HG03565 (cell line): ENCODE measurements at regions not wholly inside any gene's neighbourhood (a gene's known extent, or its start where the extent isn't known, plus 50 kb on each side); places are given as distances from the start of the nearest gene placed in this dataset.
"Not testable (repeated sequence)": the region's sequence is repeated elsewhere in the genome, so short reads cannot be mapped to it uniquely, and the experiment has no call there.

Experiments
- ATAC-seq: cut with Tn5 transposase; IDR thresholded peaks from one replicate; pipeline ENCODE4 v1.9.1; 2021; ENCODE audit warnings: mild to moderate bottlenecking, moderate library complexity; ENCODE audit not compliant: unreplicated experiment

- ATAC-seq, result no peak
Measured at GRCh38 chr6:870096-870495, 177.2 kb upstream of the EXOC2 start.

DNA sequence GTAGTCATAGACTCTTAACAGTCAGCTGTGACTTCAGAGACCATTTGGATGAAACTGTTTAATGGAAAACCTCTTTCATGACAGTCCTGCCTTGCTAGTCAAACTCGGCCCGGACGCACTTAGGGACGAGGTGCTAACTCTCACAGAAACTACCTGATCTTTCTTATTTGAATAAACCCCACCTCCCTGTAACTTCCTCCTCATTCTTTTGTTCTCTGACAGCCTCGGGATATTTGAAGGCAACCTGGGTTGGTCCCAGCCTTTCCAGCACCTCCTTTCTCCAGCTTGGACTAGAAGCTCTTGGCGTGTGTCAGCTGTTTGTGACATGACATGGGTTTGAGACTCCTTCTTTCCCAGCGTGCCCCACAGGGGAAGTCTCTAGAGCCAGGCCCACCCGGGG is 175.3 kb upstream of the EXOC2 start:
- ATAC-seq, result no peak

- ATAC-seq, result no peak
Measured at GRCh38 chr6:867378-867777, 174.4 kb upstream of the EXOC2 start.

DNA sequence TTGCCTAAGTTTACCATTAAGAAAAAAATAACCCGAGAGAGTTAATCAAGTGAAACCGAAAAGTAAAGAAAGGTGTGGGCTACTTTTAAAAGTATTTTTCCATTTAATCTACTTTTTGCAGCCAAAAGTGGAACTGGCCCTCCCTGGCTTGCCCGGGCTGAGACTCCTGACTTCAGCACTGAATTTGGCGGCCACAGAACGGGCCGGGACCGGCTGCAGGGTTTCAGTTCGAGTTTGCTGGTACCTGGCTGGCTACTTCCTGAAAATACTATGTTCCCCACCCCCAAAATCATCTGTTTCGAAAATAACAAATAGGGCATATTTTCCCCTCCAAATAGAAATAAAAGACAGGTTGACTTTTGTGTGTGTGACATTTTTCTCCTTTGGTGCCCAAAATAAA is 173.4 kb upstream of the EXOC2 start:
- no peak for ATAC-seq

- ATAC-seq, result no peak
Measured at GRCh38 chr6:865846-866245, 172.9 kb upstream of the EXOC2 start.

GRCh38 chr6:863831-864230 is 170.9 kb upstream of the EXOC2 start:
- ATAC-seq, result no peak

GRCh38 chr6:863127-863526 is 170.2 kb upstream of the EXOC2 start:
- ATAC-seq, result not testable (repeated sequence)

- no peak for ATAC-seq
Measured at GRCh38 chr6:859936-860335, 167.0 kb upstream of the EXOC2 start.

DNA sequence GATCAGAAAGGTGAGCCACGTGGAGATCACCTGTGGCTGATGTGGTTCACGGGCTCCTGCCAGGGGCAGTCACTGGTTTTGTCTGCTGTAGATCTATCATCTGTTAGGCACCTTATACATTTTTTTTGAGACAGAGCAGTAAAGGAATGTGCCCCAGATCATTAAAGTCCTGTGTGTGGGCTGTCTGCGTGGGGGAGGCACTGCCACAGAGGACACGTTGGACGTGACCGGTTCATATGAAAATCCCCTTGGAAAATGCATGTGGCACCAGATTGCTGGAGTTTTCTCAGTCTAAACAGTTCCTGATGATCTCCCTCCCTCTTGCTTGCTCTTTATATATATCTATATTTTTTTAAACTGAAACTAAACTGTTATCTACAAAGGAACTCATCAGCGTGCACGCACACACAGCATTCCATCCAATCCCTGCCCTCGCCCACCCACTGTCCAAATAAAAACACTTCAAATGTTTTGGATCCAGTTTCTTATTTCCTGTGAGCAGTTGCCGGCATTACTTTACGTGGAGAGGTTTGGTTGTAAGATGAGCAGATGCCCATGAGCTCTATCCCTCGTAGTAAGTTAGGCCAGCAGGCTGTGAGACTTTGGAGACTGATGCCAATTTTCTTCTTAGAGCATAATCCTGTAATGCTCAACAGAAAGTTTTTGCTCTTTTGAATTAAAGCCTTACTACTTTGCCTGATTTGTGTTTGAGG is 161.6 kb upstream of the EXOC2 start:
- no peak for ATAC-seq

DNA sequence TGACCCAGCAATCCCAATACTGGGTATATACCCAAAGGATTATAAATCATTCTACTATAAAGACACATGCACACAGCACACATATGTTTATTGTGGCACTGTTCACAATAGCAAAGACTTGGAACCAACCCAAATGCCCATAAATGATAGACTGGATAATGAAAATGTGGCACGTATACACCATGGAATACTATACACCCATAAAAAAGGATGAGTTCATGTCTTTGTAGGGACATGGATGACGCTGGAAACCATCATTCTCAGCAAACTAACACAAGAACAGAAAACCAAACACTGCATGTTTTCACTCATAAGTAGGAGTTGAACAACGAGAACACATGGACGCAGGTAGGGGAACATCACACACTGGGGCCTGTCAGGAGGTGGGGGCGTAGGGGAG is 159.3 kb upstream of the EXOC2 start:
- not testable (repeated sequence) for ATAC-seq

- no peak for ATAC-seq
Measured at GRCh38 chr6:849075-849506, 156.2 kb upstream of the EXOC2 start.

GRCh38 chr6:845566-845965 is 152.6 kb upstream of the EXOC2 start:
- ATAC-seq, result no peak

- ATAC-seq, result no peak
Measured at GRCh38 chr6:845101-845500, 152.2 kb upstream of the EXOC2 start.

GRCh38 chr6:842141-842540 is 149.2 kb upstream of the EXOC2 start:
- ATAC-seq, result no peak

DNA sequence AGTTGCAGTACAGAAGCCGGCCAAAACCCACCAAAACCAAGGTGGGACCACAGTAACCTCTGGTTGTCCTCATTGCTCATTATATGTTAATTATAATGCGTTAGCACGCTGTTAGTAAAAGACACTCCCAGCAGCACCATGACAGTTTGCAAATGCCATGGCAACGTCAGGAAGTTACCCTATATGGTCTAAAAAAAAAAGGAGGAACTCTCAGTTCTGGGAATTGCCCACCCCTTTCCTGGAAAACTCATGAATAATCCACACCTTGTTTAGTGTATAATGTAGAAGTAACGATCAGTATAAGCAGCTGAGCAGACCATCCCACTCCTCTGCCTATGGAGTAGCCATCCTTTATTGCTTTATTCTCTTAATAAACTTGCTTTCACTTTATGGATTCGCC is 148.6 kb upstream of the EXOC2 start:
- no peak for ATAC-seq

GRCh38 chr6:839201-839600 is 146.3 kb upstream of the EXOC2 start:
- no peak for ATAC-seq

- ATAC-seq, result no peak
Measured at GRCh38 chr6:837380-837779, 144.4 kb upstream of the EXOC2 start.

DNA sequence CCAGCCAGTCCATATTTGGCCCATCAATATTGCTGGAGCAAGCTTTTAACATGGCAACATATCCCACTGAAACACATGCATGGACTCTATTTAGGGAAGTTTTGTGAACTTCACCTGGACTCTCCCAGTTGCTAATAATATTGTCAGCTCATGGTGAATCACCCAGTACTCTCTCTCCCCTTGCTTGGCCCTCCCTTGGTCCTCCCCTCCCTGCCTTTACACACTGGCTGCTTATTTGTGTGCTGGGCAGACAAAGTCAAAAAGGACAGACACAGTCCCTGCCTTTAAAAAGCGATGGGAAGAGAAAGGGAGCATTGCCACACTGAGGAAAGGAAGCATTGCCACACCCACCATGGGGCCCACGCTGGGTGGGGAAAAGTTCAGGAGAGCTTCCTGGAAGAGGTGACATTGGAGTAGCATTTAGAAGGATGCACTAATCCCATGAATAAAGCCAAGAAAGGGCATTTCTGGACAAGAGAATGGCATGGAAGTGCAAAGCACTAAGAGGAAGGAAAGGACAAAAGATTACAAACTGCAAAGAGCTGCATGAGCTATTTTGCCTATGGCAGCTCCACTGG is 143.4 kb upstream of the EXOC2 start:
- ATAC-seq, result no peak

GRCh38 chr6:835476-836160 is 142.7 kb upstream of the EXOC2 start:
- no peak for ATAC-seq

DNA sequence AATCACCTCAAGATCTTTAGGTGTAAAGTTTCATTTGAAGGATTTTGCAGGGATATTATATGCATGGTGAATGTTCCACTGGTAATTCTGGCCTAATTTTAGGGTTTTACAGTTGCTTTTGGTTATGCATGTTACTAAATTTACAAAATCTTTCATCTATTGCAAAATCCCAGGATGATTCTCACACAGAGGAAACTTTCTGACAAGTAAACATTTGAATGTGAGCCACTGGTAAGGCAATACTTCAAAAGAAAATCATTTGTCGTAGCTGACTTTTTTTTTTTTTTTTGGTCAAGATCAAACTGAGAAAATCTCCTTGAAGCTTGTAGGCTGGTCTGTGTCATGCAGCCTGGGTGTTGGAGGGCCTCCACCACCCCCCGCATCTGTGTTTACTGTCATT is 141.9 kb upstream of the EXOC2 start:
- ATAC-seq, result no peak

GRCh38 chr6:834190-834589 is 141.3 kb upstream of the EXOC2 start:
- no peak for ATAC-seq

GRCh38 chr6:832804-833203 is 139.9 kb upstream of the EXOC2 start:
- not testable (repeated sequence) for ATAC-seq
